Spleen (tissue), 11 donors: ENCODE measurements at regions not wholly inside any gene's neighbourhood (a gene's known extent, or its start where the extent isn't known, plus 50 kb on each side); places are given as distances from the start of the nearest gene placed in this dataset.

Source experiments
- DNase-seq: peaks from one replicate; pipeline ENCODE4 v3.0.0-alpha.2; 2020
- H3K27ac ChIP-seq, 8 donors: fragments of 200-600 bp; sonication (generic) in 7 of 8; 1 replicate in 4 of 8; 2 replicates in 4 of 8; pipeline versions ENCODE4 v1.5.0 to v1.8.0; 2016 to 2021; ENCODE audit warnings: inconsistent platforms in 4 of 8, mild to moderate bottlenecking in 4 of 8, moderate library complexity in 1 of 8
- H3K27me3 ChIP-seq, 7 donors: fragments of 200-600 bp; sonication (generic) in 6 of 7; replicated peaks in 1 of 7; 1 replicate in 4 of 7; 2 replicates in 3 of 7; pipeline versions ENCODE4 v1.5.0 to v1.8.0; 2016 to 2021; ENCODE audit warnings: inconsistent platforms in 3 of 7, mild to moderate bottlenecking in 1 of 7
- H3K36me3 ChIP-seq, 6 donors: fragments of 200-600 bp; sonication (generic) in 5 of 6; 1 replicate in 4 of 6; 2 replicates in 2 of 6; pipeline versions ENCODE4 v1.5.0 to v1.8.0; 2016 to 2021; ENCODE audit warnings: inconsistent platforms in 2 of 6
- H3K4me1 ChIP-seq, 6 donors: fragments of 200-600 bp; sonication (generic) in 5 of 6; 1 replicate in 3 of 6; 2 replicates in 3 of 6; pipeline versions ENCODE4 v1.5.0 to v1.8.0; 2016 to 2021; ENCODE audit warnings: inconsistent platforms in 3 of 6
- H3K4me3 ChIP-seq, 8 donors: fragments of 200-600 bp; sonication (generic) in 7 of 8; 1 replicate in 4 of 8; 2 replicates in 4 of 8; pipeline versions ENCODE4 v1.5.0 to v1.8.0; 2016 to 2021; ENCODE audit warnings: inconsistent platforms in 4 of 8, mild to moderate bottlenecking in 4 of 8, moderate library complexity in 2 of 8
- H3K9me3 ChIP-seq, 8 donors: fragments of 200-600 bp; sonication (generic) in 7 of 8; 1 replicate in 4 of 8; 2 replicates in 4 of 8; pipeline versions ENCODE4 v1.5.0 to v1.8.0; 2016 to 2021; ENCODE audit warnings: inconsistent platforms in 4 of 8
- POLR2A ChIP-seq, 3 donors: fragments of 450-650 bp; IDR thresholded peaks; one replicate each; pipeline ENCODE4 v1.5.1; 2017; ENCODE audit warnings: antibody characterized with exemption in 3 of 3, mild to moderate bottlenecking in 1 of 3
- POLR2AphosphoS5 ChIP-seq, 3 donors: sonication (generic); formaldehyde crosslinking; IDR thresholded peaks; one replicate each; pipeline ENCODE4 v1.5.1; 2017; ENCODE audit warnings: antibody characterized with exemption in 3 of 3
- WGBS, 5 donors: extraction: QIAGEN DNeasy Blood & Tissue Kit in 3 of 5; methylation state at CpG; one replicate each; pipeline versions ENCODE4 v1.1.5 to v1.1.7; 2013 to 2018; 5-methylcytosine and 5-hydroxymethylcytosine counted together
- intact Hi-C: fragments of 100-400 bp; cut with DNase I; formaldehyde crosslinking; loops from one replicate; pipeline ENCODE4 v1.15.0; 2023; ENCODE audit warnings: low total_unique reads
- TF ChIP-seq, protein P1 (sequence below), 11 experiments: fragments of 200-600 bp in 7 of 11; fragments of 450-650 bp in 4 of 11; sonication (generic) in 4 of 11; IDR thresholded peaks in 8 of 11; conservative IDR thresholded peaks in 3 of 11; 1 replicate in 7 of 11; 2 replicates in 4 of 11; pipeline versions ENCODE4 v1.4.0 to v1.8.0; 2016 to 2021; ENCODE audit warnings: antibody characterized with exemption in 11 of 11, inconsistent platforms in 4 of 11, mild to moderate bottlenecking in 1 of 11
- donor health status: healthy with polysubstance abuse.
- donor health status: DM: no; HTN: no; CAD: no; lungs with moderate emphysema.
- donor health status: DM: no; HTN: no; CAD: no.
- donor health status: Bipolar disorder and iron deficiency.
- donor health status: healthy.
- donor health status: DM: no; HTN: no; CAD: no.
- donor health status: DM: yes; HTN: yes; CAD: no.

DNA sequence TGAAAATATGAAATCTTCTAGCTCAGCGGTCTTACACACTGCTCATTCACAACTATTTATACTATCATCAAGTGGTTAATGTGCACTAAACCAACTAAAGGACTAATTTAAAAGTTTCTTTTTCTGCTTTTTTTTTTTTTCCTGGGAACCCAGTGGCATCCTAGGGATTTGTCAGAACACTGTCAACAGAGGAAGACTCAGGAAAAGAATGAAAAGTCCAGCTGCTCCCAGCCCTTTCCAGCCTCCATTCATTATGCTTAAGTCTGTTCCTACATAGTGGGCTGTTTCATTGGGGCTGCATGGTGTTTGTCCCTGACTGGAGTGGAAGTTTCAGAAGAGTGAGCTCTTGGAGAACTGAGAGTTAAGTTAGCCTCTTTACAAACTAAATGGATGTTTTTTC, 391.1 kb downstream of the AASDHPPT start:
- WGBS, 5 donors = 82 to 97% (median 94%) methylated on average over 1 of the region's 1 CpG
- no peaks in the 10 kb centered on the region for H3K36me3 ChIP-seq
- peaks cover 0 to 24% (median 0%) of the 10 kb centered on the region in 6 donors for H3K4me1 ChIP-seq
- H3K9me3 ChIP-seq = peaks cover 0 to 2% (median 0%) of the 10 kb centered on the region in 8 donors
- H3K27me3 ChIP-seq = no peaks in the 10 kb centered on the region
- H3K4me3 ChIP-seq = no peak overlapping the region
- no peak for DNase-seq
- intact Hi-C loops = no loop called here
- H3K27ac ChIP-seq = no peak overlapping the region
- no peak for TF ChIP-seq POLR2A (IDR thresholded peaks at IDR 0.05)
- TF ChIP-seq, protein P1, sequence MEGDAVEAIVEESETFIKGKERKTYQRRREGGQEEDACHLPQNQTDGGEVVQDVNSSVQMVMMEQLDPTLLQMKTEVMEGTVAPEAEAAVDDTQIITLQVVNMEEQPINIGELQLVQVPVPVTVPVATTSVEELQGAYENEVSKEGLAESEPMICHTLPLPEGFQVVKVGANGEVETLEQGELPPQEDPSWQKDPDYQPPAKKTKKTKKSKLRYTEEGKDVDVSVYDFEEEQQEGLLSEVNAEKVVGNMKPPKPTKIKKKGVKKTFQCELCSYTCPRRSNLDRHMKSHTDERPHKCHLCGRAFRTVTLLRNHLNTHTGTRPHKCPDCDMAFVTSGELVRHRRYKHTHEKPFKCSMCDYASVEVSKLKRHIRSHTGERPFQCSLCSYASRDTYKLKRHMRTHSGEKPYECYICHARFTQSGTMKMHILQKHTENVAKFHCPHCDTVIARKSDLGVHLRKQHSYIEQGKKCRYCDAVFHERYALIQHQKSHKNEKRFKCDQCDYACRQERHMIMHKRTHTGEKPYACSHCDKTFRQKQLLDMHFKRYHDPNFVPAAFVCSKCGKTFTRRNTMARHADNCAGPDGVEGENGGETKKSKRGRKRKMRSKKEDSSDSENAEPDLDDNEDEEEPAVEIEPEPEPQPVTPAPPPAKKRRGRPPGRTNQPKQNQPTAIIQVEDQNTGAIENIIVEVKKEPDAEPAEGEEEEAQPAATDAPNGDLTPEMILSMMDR (IDR thresholded peaks at IDR 0.05 in 8 of 11, conservative IDR thresholded peaks at IDR 0.05 in 3 of 11) = no peak
- no peak for TF ChIP-seq POLR2AphosphoS5 (IDR thresholded peaks at IDR 0.05)

DNA sequence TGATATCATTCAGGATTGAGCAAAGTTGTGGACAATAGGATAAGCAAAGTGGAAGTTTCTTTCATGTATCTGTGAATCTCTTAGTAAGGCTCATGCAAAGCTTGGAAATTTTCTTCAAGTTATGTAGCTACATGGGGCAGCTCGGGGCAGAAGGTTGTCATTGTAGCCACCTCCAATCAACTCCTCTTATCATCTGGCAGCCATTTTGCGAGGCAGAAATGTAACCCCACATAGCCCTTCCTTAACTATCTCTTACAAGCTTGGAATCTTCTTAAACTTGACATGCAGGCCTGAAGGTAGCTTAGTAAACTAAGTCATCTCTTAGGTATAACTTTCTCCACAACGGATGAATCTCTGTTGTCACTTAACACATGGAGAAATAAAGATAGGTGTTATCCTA, 392.8 kb downstream of the AASDHPPT start:
- Histone ChIP-seq H3K4me3 (no peak overlapping the region), H3K9me3 (peaks cover 0 to 15% (median 6%) of the 10 kb centered on the region in 8 donors), H3K4me1 (peaks cover 0 to 24% (median 0%) of the 10 kb centered on the region in 6 donors), H3K36me3 (no peaks in the 10 kb centered on the region), H3K27me3 (no peaks in the 10 kb centered on the region), H3K27ac (peak overlapping the region in 1 of 8 donors; percentile 1)
- TF ChIP-seq, protein P1 (IDR thresholded peaks at IDR 0.05 in 8 of 11, conservative IDR thresholded peaks at IDR 0.05 in 3 of 11) = no peak
- TF ChIP-seq POLR2AphosphoS5 (IDR thresholded peaks at IDR 0.05) (no peak), POLR2A (IDR thresholded peaks at IDR 0.05) (no peak)
- intact Hi-C loops = no loop called here
- no peak for DNase-seq
- WGBS, 5 donors = 74 to 85% (median 75%) methylated on average over 3 of the region's 3 CpGs

DNA sequence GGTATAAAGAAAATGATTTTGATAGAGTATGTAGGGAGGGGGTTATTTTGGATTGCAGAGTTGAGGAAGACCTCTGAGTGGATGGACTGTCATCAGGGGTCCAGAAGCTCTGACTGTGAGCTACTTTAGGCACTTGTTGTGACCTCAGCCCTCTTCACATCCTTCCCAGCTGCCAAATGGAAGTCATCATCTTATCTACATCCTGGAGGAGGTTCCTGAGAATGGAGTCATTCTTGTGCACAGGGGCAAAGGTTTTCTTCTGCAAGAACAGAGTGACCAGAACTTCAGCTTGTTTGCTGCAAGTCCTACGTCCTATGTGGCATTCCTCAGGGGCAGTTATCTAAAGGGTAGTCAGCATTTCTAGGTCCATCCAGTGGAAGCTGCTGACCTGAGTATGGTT, 393.8 kb downstream of the AASDHPPT start:
- Histone ChIP-seq H3K36me3 (no peaks in the 10 kb centered on the region), H3K27ac (peak overlapping the region in 4 of 8 donors; percentile 37 to 64 (median 51)), H3K9me3 (peaks cover 0 to 15% (median 6%) of the 10 kb centered on the region in 8 donors), H3K27me3 (no peaks in the 10 kb centered on the region), H3K4me1 (peaks cover 0 to 24% (median 0%) of the 10 kb centered on the region in 6 donors), H3K4me3 (no peak overlapping the region)
- no peak for DNase-seq
- intact Hi-C loops = no loop called here
- 26 to 42% (median 30%) methylated on average over 1 of the region's 1 CpG for WGBS, 5 donors
- TF ChIP-seq POLR2AphosphoS5 (IDR thresholded peaks at IDR 0.05) = peak in 1 of 3 donors; percentile 60
- no peak for TF ChIP-seq POLR2A (IDR thresholded peaks at IDR 0.05)

DNA sequence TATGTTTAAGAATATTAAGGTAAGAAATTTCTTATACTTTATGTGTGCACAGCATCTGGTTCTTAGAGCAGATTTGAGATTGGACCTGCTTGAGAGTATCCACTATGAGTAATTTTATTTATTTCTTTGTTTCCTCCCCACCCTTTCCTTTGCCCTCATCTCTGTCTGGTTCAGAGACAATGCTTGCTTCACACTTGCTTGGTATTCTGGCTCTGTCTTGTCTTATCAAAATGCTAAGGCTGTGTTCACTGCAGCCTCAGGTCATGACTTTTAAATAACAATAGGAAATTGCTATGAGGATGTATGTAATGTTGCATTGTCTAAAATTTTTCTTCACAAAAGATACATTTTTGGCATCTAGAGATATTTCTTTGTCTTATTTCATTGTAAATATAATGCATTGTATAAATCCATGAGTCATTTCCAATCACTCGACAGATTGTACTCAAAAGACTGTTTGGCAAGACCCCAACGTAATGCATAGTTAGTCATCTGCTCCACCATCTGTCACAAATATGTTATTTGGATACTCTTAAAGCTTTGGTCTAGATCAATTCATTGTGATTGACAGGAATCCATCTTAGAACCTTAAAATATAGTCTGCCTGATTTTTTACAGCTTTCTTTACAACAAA, 395.7 kb downstream of the AASDHPPT start:
- Histone ChIP-seq H3K27me3 (no peaks in the 10 kb centered on the region), H3K4me1 (peaks cover 0 to 24% (median 0%) of the 10 kb centered on the region in 6 donors), H3K36me3 (no peaks in the 10 kb centered on the region), H3K27ac (peak overlapping the region in 1 of 8 donors; percentile 64), H3K9me3 (peaks cover 0 to 15% (median 6%) of the 10 kb centered on the region in 8 donors), H3K4me3 (no peak overlapping the region)
- no peak for TF ChIP-seq POLR2A (IDR thresholded peaks at IDR 0.05)
- TF ChIP-seq, protein P1 (IDR thresholded peaks at IDR 0.05 in 8 of 11, conservative IDR thresholded peaks at IDR 0.05 in 3 of 11) = no peak
- TF ChIP-seq POLR2AphosphoS5 (IDR thresholded peaks at IDR 0.05) = no peak
- intact Hi-C loops = no loop called here
- 59 to 74% (median 68%) methylated on average over 2 of the region's 2 CpGs for WGBS, 5 donors
- no peak for DNase-seq
